IPS-NIHi11 (cell line): ENCODE measurements at regions not wholly inside any gene's neighbourhood (a gene's known extent, or its start where the extent isn't known, plus 50 kb on each side); places are given as distances from the start of the nearest gene placed in this dataset.
"Not testable (repeated sequence)": the region's sequence is repeated elsewhere in the genome, so short reads cannot be mapped to it uniquely, and the experiment has no call there.

ENCODE experiments used
- DNase-seq: peaks from one replicate; pipeline ENCODE4 v3.0.0; 2012; ENCODE audit warnings: mixed read lengths, low spot score

DNA sequence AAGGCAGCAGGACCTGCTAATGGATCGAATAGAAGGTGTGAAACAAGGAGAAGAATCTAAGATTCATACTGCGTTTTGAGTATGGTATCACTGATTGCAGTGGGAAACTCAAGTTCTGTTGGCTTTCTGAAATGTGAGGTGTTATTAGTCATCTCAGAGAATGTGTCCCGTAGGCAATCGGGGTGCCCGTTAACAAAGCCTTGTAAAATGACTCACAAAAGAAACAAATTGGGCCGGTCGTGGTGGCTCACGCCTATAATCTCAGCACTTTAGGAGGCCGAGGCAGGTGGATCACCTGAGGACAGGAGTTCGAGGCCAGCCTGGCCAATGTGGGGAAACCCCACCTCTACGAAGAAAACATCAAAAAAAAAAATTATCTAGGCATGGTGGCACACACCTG lies 118.2 kb upstream of the C7orf33 start:
- no peak for DNase-seq

DNA sequence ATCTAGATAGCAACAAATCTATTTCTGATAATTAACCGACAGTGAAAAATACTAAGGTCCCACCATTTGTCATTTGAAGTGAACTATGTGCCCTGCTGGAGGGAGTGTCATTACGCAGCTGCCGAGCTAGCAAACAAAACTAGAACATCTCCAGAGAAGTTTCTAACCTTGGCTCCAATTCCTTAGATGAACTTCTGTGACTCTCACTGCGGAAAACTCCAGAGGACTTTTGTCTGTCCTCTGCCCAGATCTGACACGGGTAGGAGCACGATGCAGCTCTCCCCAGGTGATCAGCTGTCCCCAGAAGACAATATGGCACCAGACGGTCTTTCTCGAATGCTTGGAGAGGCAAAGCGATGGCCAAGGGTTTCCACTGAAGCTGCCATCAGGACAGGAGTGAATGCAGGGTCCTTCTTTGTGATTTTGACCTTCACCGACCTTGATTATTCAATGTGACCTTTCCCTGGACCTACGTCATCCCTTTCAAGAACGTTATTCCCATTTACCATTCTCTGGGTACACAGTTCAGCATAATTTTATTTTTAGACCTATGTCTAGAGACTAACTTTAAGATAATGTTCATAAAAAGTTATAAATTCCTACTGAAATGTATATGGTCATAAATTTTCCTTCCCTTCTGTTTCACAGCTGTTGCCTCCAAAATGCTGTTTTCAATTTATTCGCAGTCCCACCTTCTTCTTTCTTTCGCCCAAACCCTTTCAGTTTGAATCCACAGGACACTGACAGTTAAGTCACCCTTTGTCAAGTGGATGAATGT lies 116.7 kb upstream of the C7orf33 start:
- no peak for DNase-seq

GRCh38 chr7:148474481-148475025 lies 116.0 kb upstream of the C7orf33 start:
- DNase-seq, result no peak

DNA sequence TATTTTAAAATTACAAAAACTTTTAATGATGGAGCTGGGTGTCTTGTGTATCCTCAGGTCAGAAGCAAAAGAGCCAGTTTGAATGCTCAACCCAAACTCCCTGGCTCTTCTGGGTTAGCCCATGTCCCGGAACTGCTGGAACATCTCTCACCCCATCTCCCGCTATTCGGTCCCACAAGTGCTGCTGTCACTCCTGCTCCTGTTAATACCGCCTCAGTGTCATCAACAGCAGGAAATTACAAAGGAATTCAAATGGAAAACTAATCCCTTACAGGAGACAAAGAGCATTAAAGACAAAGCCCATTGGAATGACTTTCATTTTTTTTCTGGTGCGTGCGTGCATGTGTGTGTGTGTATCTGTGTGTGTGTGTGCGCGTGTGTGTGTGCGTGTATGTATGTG lies 112.0 kb upstream of the C7orf33 start:
- DNase-seq, result peak; percentile 38

- DNase-seq, result no peak
These were observed 110.0 kb upstream of the C7orf33 start for GRCh38 chr7:148480479-148481146.

GRCh38 chr7:148481147-148481526 lies 109.4 kb upstream of the C7orf33 start:
- DNase-seq, result no peak

DNA sequence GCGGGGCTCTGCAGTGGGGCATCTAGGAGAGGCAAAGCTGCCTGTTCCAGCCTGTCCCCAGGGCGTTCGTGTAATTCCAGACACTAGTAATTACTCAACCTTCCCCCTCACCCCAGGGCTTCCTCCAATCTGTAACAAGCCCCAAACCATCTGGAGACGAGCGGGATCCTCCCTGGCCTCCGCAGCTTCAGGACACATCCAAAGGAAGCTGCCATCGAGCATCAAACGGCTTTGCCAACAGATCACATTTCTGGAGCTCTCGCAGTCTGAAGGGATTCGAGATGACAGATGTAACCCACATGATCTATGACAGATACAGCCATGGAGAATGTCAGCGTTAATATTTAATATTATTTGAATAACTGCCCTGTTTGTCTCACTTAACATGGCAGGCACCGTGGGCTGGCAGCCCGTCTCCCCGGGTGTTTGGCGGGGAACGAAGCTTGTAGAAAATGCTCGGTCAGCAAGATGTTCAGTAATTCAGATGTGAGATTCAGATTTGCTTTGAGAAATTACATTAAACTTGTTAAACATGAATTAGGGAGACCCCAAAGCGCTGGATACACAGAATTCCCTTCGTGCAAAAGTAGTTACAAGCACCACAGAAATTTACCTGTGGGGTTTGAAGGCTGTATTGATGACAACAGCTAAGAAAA lies 108.5 kb upstream of the C7orf33 start:
- no peak for DNase-seq

- DNase-seq, result no peak
These were observed 106.9 kb upstream of the C7orf33 start for GRCh38 chr7:148483515-148484308.

GRCh38 chr7:148484486-148484885 lies 106.1 kb upstream of the C7orf33 start:
- no peak for DNase-seq

- DNase-seq, result no peak
These were observed 104.9 kb upstream of the C7orf33 start for GRCh38 chr7:148485618-148486017.

DNA sequence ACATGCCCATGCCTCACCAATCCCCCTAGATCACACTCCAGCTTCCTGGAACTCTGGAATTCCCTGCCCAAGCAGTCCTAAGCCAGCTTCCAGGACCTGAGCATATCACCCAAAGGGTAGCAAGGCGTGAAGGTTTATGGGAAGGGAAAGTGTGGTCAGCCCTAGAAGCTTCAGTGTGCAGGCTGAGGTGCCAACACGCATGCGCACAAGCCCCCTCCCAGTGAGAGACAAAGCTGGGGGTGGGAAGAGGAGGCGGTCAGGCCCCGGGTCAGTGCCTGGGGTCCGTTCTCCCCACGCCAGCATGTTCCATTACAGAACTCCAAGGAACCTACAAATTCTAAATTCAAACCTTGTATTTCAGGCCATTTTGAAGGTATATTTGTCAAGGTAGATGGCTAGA lies 103.6 kb upstream of the C7orf33 start:
- no peak for DNase-seq

GRCh38 chr7:148487912-148488311 lies 102.7 kb upstream of the C7orf33 start:
- no peak for DNase-seq

GRCh38 chr7:148489678-148490077 lies 100.9 kb upstream of the C7orf33 start:
- DNase-seq, result no peak

- DNase-seq, result no peak
These were observed 98.3 kb upstream of the C7orf33 start for GRCh38 chr7:148492157-148492860.

DNA sequence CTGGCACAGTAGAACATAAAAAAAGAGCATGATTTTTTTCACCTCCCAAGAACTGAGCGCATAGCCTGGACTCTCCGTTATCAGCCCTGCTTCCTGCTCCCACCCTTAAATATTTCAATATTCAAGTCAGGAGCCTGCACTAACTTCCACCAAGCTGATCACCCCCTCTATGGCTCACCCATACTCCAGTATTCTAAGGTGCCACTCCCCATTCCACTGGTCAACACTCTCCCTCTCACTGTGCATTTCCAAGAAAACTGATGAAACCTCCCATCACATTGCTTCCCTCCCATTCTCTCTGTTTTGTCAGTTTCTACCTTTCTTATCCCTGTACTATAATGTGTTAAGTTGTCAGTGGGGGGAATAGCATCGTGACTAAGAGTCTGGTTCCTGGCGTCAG lies 95.0 kb upstream of the C7orf33 start:
- DNase-seq, result no peak

GRCh38 chr7:148500978-148501377 lies 89.6 kb upstream of the C7orf33 start:
- DNase-seq, result no peak

- DNase-seq, result no peak
These were observed 86.6 kb upstream of the C7orf33 start for GRCh38 chr7:148503900-148504487.

- DNase-seq, result no peak
These were observed 84.8 kb upstream of the C7orf33 start for GRCh38 chr7:148505645-148506375.

- DNase-seq, result not testable (repeated sequence)
These were observed 83.4 kb upstream of the C7orf33 start for GRCh38 chr7:148507064-148507573.

GRCh38 chr7:148507787-148508186 lies 82.8 kb upstream of the C7orf33 start:
- DNase-seq, result no peak
